ENCODE measurements at regions not wholly inside any gene's neighbourhood (a gene's known extent, or its start where the extent isn't known, plus 50 kb on each side); places are given as distances from the start of the nearest gene placed in this dataset.

- DNase-seq (ENCODE audit: low read depth) = no peak
- no peak for TF ChIP-seq CTCF (IDR thresholded peaks at IDR 0.05; ENCODE audit: control insufficient read depth, extremely low read depth, insufficient read depth)
- no peak overlapping the region for H3K4me3 ChIP-seq (ENCODE audit: low read depth, low read length)
Observed at GRCh38 chr20:22429175-22430153, 154.9 kb downstream of the FOXA2 start.

GRCh38 chr20:22428051-22428450 lies 156.3 kb downstream of the FOXA2 start:
- DNase-seq (ENCODE audit: low read depth) = no peak
- H3K4me3 ChIP-seq (ENCODE audit: low read depth, low read length) = no peak overlapping the region
- TF ChIP-seq CTCF (IDR thresholded peaks at IDR 0.05; ENCODE audit: control insufficient read depth, extremely low read depth, insufficient read depth) = no peak

GRCh38 chr20:22426772-22427171 lies 157.6 kb downstream of the FOXA2 start:
- no peak for DNase-seq (ENCODE audit: low read depth)
- no peak for TF ChIP-seq CTCF (IDR thresholded peaks at IDR 0.05; ENCODE audit: control insufficient read depth, extremely low read depth, insufficient read depth)

GRCh38 chr20:22425344-22426295 lies 158.8 kb downstream of the FOXA2 start:
- DNase-seq (ENCODE audit: low read depth) = no peak
- no peak overlapping the region for H3K4me3 ChIP-seq (ENCODE audit: low read depth, low read length)
- no peak for TF ChIP-seq CTCF (IDR thresholded peaks at IDR 0.05; ENCODE audit: control insufficient read depth, extremely low read depth, insufficient read depth)

More at GRCh38 chr20:22426772-22427171, 157.6 kb downstream of the FOXA2 start:
- no peak overlapping the region for H3K4me3 ChIP-seq (ENCODE audit: low read depth, low read length)

GRCh38 chr20:22423190-22423832 lies 161.1 kb downstream of the FOXA2 start:
- no peak for TF ChIP-seq CTCF (IDR thresholded peaks at IDR 0.05; ENCODE audit: control insufficient read depth, extremely low read depth, insufficient read depth)
- no peak overlapping the region for H3K4me3 ChIP-seq (ENCODE audit: low read depth, low read length)
- no peak for DNase-seq (ENCODE audit: low read depth)

GRCh38 chr20:22420116-22420598 lies 164.2 kb downstream of the FOXA2 start:
- TF ChIP-seq CTCF (IDR thresholded peaks at IDR 0.05; ENCODE audit: control insufficient read depth, extremely low read depth, insufficient read depth) = no peak
- DNase-seq (ENCODE audit: low read depth) = no peak

More at GRCh38 chr20:22420116-22420598, 164.2 kb downstream of the FOXA2 start:
- no peak overlapping the region for H3K4me3 ChIP-seq (ENCODE audit: low read depth, low read length)
